Islet of Langerhans (tissue), 1 donor: ENCODE measurements at regions not wholly inside any gene's neighbourhood (a gene's known extent, or its start where the extent isn't known, plus 50 kb on each side); places are given as distances from the start of the nearest gene placed in this dataset.
"Not testable (repeated sequence)": the region's sequence is repeated elsewhere in the genome, so short reads cannot be mapped to it uniquely, and the experiment has no call there.

Source experiments
- FAIRE-seq: peaks from one replicate; lab custom pipeline; 2011; peaks lifted over from hg19 to GRCh38; lab: Jason Lieb, UNC

GRCh38 chr5:56659971-56660370, 155.4 kb upstream of the MAP3K1 start:
- no peak for FAIRE-seq

GRCh38 chr5:56658972-56659371, 156.4 kb upstream of the MAP3K1 start:
- FAIRE-seq: no peak

DNA sequence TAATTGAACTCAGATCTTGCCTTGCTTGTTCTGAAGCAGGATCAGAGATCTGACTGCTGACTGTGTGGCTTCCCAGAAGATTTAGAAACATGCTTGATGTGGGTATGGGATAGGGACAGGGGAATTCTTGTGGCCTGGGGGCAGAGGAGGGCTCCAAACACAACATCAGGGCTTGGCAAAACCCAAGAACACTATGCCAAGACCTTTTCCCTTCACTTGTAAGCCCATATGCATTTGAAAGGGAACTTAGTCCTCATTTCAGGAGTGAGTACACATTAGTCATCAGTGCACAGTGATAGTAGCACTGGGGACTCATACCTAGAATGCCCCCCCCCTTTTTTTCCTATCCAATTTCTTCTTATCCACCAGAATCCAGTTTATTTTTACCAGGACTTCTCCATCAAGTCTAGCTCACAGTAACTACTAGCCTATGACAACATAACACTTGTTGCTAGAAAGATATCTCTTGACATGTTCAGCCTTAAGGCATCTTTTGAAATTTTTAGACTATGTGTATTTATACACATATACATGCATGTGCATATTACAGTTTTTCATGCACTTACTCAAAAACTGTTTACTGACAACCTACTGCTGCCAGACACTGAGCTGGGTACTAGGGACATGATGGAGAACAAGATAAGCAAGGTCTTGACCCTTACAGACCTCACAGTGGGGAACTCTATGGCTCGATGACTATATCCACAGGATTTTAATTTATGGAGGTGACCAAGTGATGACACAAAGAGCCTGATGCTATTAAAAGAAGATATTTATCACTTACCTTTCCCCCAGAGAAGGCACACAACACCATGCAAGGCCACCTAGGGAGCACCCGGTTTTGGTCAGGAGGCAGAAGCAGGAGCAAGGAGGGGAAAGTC, 158.3 kb upstream of the MAP3K1 start:
- FAIRE-seq: no peak

DNA sequence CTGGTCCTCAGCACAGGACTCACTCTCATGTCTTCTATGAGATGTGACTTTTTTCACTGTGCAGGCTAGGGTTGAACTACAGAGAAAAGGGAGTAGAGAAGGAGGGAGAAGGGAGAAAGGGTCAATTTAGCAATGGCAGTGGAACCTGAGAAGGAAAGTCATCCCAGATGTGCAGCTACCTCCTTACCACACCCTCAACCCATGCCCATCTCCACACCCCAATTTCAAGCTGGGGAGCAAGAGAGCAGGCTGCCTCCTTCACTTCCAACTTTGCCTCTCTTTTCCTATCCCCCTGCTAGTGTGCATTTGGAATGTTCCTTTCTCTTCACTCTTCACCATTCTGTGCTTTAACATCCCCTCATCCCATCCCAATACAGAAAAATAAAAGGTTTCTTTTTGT, 163.5 kb upstream of the MAP3K1 start:
- no peak for FAIRE-seq

GRCh38 chr5:56650386-56650785, 165.0 kb upstream of the MAP3K1 start:
- no peak for FAIRE-seq

GRCh38 chr5:56649569-56649968, 165.8 kb upstream of the MAP3K1 start:
- no peak for FAIRE-seq

GRCh38 chr5:56648460-56649034, 166.8 kb upstream of the MAP3K1 start:
- no peak for FAIRE-seq

- no peak for FAIRE-seq
Measured at GRCh38 chr5:56647099-56647850, 168.1 kb upstream of the MAP3K1 start.

- FAIRE-seq: no peak
Measured at GRCh38 chr5:56641635-56642260, 173.6 kb upstream of the MAP3K1 start.

GRCh38 chr5:56640763-56641406, 174.5 kb upstream of the MAP3K1 start:
- FAIRE-seq: no peak

DNA sequence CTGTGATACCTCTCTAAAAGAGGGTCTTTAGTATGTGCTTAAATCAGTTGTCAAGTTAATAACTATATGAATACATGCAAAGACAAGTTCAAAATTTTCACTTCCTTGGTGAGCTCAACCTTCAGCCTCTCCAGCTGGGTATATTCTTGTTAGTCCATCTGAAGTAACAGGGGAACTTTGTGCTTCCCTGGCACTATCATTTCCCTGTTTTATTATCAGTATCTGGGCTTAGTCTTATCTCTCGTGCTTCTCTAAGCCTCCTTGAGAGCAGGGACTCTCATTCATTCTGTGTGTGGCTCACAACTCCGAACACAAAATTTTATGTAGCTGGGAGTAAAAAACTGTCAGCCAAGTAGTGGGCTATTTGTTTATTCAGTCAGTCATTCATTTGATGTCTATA, 175.9 kb upstream of the MAP3K1 start:
- no peak for FAIRE-seq

- FAIRE-seq: no peak
Measured at GRCh38 chr5:56638768-56639238, 176.5 kb upstream of the MAP3K1 start.

DNA sequence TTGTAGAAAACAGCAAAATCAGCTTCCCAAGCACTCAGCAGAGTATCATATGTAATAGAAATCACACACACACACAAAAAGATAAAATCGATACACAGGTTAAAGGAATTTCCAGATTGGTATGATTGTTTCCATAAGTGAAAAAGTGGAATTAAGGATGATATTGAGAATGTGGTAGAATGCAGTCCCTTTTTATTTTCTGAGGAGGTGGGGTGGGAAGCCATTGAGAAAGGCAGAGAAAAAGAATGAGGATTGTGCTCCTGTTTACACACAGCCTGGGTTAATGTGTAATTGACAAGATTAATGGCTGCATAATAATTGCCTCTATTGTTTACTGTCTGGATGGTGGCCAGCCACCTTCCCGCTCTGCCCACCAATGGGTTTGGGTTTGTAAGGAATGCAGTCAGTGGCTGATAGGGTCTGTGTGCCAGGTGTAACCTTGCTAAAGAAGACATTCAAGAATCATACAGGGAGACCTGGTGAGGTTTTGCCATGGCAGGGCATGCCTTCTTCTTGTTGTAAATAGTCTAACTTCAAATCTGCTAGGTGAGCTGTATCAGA, 177.2 kb upstream of the MAP3K1 start:
- FAIRE-seq: no peak

- no peak for FAIRE-seq
Measured at GRCh38 chr5:56637321-56637920, 177.9 kb upstream of the MAP3K1 start.

DNA sequence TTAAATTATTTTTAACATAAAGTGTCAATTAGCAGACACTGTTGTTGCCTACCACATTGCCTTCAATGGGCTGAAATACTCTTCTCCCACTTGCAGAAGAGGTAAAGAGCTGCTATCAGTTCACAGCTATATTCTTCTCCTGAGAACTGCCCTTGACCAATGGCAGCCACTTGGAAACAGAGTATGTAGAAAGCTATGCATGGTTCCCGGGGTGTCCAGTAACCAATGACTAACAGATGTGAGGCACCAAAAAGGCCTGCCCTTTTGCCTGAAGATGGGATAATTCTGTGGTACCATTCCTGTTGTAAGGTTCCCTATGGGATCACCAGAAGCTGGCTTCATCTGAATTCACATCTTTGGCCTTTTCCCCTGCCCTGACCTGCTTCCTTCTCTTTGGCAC, 181.4 kb upstream of the MAP3K1 start:
- no peak for FAIRE-seq

GRCh38 chr5:56632939-56633338, 182.4 kb upstream of the MAP3K1 start:
- no peak for FAIRE-seq

GRCh38 chr5:56632199-56632598, 183.2 kb upstream of the MAP3K1 start:
- FAIRE-seq: no peak

GRCh38 chr5:56631719-56632118, 183.6 kb upstream of the MAP3K1 start:
- FAIRE-seq: no peak

GRCh38 chr5:56628616-56629015, 186.7 kb upstream of the MAP3K1 start:
- not testable (repeated sequence) for FAIRE-seq

- FAIRE-seq: no peak
Measured at GRCh38 chr5:56625541-56625940, 189.8 kb upstream of the MAP3K1 start.

DNA sequence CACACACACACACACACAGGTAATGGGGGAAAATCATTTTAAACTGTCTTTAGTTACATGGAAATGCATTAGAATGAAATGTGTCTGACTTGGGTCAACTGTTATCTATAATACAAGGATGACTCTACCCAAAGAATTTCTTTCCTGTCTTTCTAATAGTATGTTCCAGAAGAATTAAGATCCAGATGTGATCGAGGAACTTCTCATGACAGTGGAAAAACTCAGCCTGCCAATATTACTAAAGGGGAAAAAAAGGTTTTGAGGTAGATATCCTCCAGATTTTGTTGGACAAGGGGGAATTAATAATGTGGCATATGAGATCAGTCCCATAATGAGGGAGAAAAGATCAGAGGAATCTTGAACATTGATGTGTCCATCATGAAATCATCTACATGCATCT, 190.6 kb upstream of the MAP3K1 start:
- no peak for FAIRE-seq
